ENCODE measurements at regions not wholly inside any gene's neighbourhood (a gene's known extent, or its start where the extent isn't known, plus 50 kb on each side); places are given as distances from the start of the nearest gene placed in this dataset.

DNA sequence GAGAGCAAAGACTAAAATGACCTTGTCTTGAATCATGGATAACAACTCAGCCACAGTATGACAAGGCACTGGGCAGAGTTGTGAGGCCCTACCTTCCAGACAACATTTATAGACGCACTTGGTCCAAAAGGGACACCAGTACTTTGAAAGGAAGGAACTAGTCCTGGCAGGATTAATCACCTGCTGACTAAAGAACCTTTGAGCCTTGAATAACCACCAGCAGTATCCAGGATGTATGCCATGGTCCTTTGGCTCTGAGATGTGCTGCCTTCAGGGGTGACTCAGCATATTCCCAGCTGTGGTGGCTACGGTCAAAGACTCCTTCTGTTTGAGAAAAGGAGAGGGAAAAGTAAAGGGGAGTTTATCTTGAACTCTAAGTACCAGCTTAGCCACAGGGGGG lies 118.1 kb upstream of the PRR32 start:
- DNase-seq (ENCODE audit: low read depth), result peak; percentile 44
- TF ChIP-seq, protein P1, sequence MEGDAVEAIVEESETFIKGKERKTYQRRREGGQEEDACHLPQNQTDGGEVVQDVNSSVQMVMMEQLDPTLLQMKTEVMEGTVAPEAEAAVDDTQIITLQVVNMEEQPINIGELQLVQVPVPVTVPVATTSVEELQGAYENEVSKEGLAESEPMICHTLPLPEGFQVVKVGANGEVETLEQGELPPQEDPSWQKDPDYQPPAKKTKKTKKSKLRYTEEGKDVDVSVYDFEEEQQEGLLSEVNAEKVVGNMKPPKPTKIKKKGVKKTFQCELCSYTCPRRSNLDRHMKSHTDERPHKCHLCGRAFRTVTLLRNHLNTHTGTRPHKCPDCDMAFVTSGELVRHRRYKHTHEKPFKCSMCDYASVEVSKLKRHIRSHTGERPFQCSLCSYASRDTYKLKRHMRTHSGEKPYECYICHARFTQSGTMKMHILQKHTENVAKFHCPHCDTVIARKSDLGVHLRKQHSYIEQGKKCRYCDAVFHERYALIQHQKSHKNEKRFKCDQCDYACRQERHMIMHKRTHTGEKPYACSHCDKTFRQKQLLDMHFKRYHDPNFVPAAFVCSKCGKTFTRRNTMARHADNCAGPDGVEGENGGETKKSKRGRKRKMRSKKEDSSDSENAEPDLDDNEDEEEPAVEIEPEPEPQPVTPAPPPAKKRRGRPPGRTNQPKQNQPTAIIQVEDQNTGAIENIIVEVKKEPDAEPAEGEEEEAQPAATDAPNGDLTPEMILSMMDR (conservative IDR thresholded peaks at IDR 0.05; ENCODE audit: low read depth, low read length), result no peak
- no peak overlapping the region for H3K4me3 ChIP-seq (ENCODE audit: low read depth, low read length)

DNA sequence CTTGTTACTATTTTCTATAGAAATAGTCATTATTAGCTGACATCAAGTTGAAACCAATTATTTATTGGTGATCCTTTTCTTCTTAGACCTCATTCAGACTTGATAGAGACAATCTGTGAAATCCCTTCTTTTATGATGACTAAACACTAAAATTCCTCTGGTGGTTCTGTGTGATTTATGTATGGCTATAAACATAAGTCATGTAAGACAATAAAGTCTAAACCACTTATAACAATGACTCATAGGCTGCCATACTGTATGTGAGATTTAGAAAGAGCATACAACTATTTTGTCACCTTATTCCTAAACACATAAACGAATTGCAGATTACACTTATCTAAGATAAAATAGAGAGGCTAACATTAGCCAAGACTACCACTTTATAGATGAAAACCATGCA lies 101.1 kb upstream of the PRR32 start:
- no peak for DNase-seq (ENCODE audit: low read depth)
- TF ChIP-seq, protein P1 (conservative IDR thresholded peaks at IDR 0.05; ENCODE audit: low read depth, low read length), result no peak
- H3K4me3 ChIP-seq (ENCODE audit: low read depth, low read length), result no peak overlapping the region

DNA sequence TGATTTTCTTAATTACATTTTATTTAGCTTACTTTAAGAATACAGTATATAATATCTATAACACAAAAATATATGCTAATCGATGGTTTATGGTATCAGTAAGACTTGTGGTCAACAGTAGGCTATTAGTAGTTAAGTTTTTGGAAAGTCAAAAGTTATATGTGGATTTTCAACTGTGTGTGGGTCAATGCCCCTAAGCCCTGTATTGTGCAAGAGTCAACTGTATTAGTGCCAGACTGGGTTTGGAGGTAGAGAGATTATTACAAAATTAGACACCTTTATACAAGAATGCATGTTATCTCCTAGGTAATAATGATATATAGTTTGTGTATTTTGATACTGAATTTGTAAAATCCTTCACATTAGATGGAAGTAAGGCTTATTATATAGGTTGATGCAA lies 100.3 kb upstream of the PRR32 start:
- DNase-seq (ENCODE audit: low read depth), result no peak
- no peak overlapping the region for H3K4me3 ChIP-seq (ENCODE audit: low read depth, low read length)
- TF ChIP-seq, protein P1 (conservative IDR thresholded peaks at IDR 0.05; ENCODE audit: low read depth, low read length), result no peak

DNA sequence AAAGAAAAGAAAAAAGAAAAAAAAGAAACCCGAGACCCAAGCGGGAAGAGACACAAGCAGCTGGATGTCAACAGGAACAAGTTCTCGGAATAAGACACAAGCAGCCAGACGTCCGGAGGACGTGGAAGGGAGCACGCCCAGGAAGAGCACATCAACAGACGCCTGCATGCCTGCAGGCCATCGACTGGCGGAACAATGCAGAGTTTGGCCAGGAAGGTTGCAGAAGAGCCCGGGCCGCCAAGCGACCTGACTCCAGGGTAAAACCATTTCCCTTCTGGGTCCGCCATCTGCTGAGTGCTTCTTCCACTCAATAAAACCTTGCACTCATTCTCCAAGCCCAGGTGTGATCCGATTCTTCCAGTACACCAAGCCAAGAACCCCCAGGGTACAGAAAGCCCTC lies 95.6 kb upstream of the PRR32 start:
- no peak overlapping the region for H3K4me3 ChIP-seq (ENCODE audit: low read depth, low read length)
- no peak for DNase-seq (ENCODE audit: low read depth)
- TF ChIP-seq, protein P1 (conservative IDR thresholded peaks at IDR 0.05; ENCODE audit: low read depth, low read length), result no peak

DNA sequence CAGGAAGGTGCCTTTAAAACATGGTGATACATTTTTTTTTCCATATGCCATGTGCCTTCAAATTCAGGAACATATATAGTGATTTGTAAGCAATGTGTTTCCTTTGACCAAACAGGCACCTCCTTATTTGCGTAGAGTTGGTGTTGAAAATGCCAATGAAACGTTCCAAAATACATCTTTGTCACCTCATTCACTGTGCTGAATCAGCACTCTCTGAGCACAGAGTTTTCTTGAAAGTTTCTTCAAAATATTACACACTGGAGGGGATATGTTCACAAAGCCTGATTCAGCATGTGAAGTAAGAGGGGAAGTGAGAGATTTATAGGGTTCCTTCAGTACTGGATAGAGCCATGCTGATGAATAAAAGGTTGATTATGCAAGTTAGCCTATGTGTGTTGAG lies 85.7 kb upstream of the PRR32 start:
- TF ChIP-seq, protein P1 (conservative IDR thresholded peaks at IDR 0.05; ENCODE audit: low read depth, low read length), result no peak
- DNase-seq (ENCODE audit: low read depth), result no peak
- no peak overlapping the region for H3K4me3 ChIP-seq (ENCODE audit: low read depth, low read length)

Data from epithelial cell of proximal tubule (primary cell).